ENCODE measurements at regions not wholly inside any gene's neighbourhood (a gene's known extent, or its start where the extent isn't known, plus 50 kb on each side); places are given as distances from the start of the nearest gene placed in this dataset.

GRCh38 chr1:164021813-164022212 lies 537.2 kb upstream of the PBX1 start:
- no peak for TF ChIP-seq CTCF (IDR thresholded peaks at IDR 0.05)
- no peak for TF ChIP-seq EP300 (IDR thresholded peaks at IDR 0.05)
- no peak for TF ChIP-seq POLR2A (IDR thresholded peaks at IDR 0.05)
- TF ChIP-seq POLR2AphosphoS5 (IDR thresholded peaks at IDR 0.05), result no peak

Measured in upper lobe of left lung (tissue), 4 donors.